HG02970 (cell line): ENCODE measurements at regions not wholly inside any gene's neighbourhood (a gene's known extent, or its start where the extent isn't known, plus 50 kb on each side); places are given as distances from the start of the nearest gene placed in this dataset.

ENCODE experiments used
- ATAC-seq: cut with Tn5 transposase; IDR thresholded peaks from one replicate; pipeline ENCODE4 v1.9.1; 2021; ENCODE audit warnings: mild to moderate bottlenecking, moderate library complexity, moderate number of reproducible peaks; ENCODE audit not compliant: unreplicated experiment, low FRiP score

DNA sequence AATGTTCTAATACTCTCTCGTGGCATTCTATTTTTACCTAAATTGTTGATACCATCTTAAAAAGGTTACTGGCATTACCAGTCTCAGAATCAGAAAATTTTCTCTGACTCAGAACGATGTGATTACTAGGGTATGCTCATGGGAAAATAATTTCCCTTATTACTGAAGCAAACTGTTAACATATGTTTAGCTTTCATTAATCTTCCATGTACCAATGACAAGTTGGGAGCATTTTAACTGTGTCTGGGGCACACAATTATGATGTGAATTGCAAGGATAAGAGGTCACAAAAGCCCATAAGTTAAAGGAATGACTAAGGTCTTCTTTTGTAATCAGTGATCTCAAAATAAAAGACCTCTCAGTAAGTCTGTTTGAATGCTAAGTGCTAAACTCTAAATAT, 1254.6 kb downstream of the PCDH18 start:
- no peak for ATAC-seq

DNA sequence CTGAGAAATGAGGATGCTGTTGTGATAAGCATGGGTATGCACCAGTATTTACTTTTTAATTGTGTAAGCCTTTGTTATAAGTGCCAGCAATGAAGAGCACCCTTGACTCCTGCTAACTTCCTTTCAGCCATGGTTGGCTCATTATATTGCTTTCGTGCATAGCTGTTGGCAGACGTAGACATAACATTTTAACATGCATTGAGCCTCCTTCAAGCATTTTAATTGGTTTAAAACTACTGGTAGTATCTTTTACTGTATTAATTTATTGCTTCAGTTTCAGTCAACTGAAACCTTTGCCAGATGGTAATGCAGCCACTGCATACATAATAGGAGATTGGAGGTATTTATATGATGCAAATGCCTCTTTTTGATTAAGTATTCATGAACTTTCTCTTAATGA, 1285.4 kb downstream of the PCDH18 start:
- ATAC-seq, result no peak

DNA sequence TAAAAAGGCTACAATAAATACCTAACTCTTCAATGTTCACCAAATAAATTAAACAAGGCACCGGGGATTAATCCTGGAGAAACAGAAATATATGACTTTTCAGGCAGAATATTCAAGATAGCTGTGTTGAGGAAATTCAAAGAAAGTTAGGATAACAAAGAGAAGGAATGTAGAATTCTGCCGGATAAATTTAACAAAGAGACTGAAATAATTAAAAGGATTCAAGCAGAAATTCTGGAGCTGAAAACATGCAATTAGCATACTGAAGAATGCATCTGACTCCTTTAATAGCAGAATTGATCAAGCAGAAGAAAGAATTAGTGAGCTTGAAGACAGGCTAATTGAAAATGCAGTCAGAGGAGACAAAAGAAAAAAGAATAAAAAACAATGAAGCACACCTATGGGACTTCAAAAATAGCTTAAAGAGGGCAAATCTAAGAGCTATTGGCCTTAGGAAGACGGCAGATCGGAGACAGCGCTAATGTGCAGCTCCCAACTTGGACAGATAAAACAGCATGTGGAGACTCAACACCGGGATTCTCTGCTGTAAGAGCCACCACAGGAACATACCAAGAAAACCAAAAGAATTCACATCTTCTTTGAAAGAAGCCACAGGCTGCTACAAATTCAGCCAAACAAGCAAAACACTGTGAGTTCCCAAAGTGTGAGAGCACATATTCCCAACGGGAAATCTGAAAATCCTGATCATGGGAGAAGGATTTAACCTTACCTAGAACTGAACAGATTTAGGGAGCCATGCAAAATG, 1290.9 kb downstream of the PCDH18 start:
- no peak for ATAC-seq

DNA sequence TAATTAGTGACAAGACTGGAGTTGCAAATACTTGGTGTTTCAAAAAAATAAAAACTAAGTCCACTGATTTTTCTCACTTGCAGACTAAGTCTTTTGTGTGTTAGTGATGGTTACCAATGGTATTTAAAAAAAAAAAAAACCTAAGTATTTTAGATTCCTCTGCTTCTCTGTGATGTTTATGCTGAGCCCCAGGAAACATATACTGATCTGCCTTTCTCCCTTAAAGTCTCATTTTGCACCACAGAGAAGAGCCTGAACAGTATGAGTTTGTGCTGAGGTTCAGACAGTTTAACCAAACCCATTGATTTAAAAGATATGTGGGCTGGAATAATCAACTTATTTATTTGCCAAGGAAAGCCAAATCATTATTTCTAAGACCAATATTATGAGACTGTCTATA, 1305.0 kb downstream of the PCDH18 start:
- ATAC-seq, result no peak

DNA sequence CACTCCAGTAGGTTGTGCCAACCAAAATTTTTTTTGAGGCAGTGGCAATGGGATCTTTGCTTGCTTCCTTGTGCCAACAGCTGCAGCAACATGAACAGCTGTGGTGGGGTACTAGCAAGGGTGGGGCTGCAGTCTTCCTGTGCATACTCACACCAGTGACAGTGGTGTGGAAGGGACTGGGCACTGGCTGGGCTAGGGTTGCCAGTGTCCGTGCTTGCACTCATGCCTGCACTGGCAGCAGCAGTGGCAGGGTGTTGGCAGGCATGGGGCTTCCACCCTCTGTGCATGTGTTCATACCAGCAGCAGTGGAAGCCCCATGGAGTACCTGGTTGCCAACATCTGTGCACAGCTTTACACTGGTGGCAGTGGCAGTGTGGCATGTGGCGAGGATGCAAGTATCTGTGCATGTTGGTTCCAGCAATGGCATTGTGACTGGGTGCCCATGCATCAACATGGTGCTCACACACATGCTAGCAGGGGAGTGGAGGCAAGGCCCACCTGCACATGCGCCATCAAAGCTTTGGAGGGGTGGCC, 1312.6 kb downstream of the PCDH18 start:
- no peak for ATAC-seq

DNA sequence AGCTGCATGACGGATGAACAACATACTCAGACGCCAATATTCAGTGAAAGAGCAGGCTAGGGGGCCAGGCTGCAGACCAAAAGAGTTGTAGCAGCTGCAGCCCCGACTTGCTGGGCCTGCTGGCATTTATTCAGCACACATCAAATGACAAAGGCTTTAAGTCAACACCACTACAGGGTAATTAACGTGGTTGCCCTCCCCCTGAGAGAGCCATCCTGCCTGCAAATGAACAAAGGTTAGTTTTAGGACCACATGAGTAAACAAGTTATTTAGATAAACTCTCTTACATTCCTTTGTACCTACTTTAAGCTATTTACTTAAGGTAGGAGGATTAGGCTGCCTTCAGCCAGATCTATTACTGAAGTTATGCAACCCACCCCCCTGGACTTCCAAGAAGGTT, 1329.1 kb downstream of the PCDH18 start:
- no peak for ATAC-seq

DNA sequence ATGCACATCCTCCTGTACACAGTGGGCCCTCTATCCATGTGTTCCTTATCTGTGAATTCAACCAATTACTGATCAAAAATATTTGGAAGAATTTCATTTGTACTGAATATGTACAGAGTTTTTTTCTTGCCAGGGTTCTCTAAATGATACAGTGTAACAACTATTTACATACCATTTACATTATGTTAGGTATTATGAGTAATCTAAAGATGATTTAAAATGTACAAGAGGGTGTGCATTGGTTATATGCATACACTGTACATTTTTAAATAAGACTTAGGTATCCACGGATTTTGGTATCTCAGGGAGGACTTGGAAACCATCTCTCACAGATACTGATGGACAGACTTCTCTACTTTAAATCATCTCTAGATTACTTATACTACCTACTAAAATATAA, 1333.9 kb downstream of the PCDH18 start:
- no peak for ATAC-seq

DNA sequence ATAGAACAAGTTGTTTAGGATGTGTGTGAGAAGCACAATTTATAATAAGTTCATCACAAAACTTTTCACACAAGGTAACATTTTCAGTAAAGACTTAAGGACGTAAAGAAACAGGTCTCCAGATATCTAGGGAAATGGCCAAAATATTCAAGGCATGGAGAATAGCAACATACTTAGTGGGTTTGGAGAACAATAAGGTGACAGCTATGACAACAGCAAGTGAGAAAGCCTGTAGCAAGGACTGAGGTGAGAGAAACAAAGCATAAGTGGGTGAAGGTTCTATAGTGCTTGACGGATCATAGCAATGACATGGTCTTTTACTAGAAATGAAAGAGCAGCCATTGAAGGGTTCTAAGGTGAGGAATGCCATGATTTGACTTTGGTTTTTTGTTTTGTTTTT, 1337.3 kb downstream of the PCDH18 start:
- ATAC-seq, result no peak

DNA sequence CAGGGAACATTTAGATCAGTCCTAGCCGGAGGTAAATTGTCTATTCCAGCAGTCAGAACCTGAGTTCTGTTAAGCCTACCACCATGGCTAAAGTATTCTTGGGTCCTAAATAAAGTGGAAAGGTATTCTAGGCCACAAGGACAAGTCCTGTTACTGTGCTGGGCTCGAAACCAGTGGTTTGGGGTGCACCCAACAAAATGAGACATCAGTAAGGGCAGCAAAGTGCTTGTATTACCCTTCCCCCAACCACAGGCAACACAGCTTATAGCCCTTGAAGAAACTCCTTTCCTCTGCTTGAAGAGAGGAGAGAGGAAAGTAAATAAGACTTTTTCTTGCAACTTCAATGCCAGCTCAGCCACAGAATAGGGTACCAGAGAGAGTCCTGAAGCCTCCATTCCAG, 1345.6 kb downstream of the PCDH18 start:
- no peak for ATAC-seq

DNA sequence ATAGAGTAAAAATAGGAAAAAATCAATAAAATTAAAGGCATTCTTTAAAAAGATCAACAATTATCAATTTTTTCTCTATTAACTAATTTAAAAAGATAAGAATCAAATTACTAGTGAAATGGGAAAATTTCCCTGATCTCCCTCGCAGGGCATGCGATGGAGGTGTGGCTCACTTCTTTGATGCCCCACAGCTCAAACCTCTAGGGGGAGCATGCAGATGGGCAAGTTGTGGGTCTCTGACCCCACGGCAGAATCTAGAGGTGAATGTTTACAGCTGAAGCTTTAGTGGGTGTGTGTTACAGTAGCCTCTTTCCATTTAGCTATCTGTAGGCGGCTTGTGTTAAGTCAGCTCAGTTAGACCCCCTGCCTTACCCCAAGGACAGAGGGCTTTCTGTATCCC, 1348.8 kb downstream of the PCDH18 start:
- ATAC-seq, result no peak

DNA sequence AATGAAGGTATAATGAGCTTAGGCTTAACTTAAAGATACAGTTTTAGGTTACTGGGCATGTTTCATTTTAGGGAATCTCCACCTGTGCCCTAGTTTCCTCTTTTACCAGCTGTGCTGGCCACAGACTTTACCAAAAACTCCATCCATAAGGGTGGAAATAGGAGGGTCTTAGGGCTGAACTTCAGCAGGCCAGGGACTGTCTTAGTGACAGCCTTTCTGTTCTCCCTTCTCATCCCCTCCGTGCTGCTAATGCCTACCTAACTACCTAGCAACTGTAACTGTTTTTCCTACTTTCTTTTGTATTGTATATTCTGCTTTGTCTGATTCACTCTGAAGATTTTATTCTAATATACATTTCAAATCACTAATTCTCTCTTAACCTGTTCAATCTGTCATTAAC, 1375.3 kb downstream of the PCDH18 start:
- ATAC-seq, result no peak

DNA sequence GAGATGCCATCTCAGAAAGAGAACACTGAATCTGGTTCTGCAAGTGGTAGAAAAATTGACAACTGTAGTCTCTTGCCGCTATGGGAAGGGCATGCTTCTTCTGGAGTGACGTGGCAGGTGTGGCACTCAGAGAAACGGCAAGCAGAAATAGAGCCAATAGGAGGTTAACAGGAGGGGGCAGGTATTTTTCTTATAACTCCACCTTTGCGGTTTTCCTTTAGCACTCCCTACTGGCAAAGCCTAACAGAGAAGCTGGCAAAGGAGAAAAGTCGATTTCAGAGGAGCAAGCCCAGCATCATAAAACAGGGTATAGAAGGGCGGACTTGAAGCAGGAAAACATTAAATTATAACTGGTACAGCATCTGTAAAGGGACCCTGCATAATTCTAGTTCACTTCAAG, 1382.2 kb downstream of the PCDH18 start:
- ATAC-seq, result no peak

DNA sequence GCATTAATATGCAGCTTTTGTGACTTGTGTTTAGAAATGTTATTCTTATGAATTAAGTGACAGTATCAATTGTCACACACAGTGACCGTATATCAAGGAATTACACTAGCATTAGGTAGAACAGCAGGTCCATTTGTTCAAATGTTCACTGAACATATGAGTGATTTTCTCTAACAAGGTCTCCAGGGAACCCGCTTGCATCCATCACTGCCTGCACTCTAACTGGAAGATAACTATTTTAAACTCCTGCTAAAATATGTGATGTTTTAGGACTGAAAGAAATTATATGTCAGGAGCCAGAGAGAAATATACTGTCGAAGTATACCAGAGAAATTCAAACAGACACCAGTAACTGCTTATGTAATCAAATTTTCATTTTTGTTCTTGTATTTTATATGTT, 1395.7 kb downstream of the PCDH18 start:
- no peak for ATAC-seq

DNA sequence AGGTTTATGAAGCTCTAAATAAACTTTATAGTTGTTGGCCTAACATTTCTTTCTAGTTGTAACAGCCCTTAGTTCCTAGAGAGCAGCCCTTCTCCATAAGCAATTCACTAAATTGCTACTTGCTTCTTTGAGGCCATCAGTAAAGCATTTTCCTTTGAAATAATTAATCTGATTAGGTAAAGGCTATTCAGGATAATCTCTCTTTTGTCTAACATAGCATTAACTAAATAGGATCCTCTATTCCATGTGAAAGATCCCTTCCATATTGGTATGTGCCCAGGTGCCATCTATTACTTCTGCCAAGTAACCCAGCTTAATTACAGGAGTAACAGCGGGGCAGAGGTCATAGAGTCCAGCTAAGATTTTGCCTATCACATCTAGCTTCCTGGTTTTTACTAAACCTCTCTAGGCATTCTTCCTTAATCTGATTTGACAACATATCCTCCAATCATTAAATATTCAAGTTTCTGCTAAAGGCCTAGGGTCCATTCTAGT, 1408.0 kb downstream of the PCDH18 start:
- no peak for ATAC-seq

DNA sequence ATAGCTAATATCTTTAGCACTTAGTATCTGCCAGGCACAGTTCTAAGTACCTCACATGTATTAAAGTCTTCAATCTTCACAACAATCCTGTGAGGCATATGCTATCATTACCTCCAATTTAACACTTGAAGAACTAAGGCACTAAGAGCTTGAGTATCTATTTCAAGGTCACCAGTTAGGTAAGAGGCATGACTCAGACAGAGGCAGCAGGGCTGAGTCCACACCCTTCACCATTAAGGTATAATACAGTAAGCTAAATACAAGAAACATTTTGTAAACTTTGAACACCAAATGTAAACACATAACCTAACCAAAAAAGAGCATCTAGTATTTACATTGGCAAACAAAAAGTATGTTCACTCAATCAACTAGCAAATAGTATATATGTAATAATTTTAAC, 1410.9 kb downstream of the PCDH18 start:
- ATAC-seq, result no peak

DNA sequence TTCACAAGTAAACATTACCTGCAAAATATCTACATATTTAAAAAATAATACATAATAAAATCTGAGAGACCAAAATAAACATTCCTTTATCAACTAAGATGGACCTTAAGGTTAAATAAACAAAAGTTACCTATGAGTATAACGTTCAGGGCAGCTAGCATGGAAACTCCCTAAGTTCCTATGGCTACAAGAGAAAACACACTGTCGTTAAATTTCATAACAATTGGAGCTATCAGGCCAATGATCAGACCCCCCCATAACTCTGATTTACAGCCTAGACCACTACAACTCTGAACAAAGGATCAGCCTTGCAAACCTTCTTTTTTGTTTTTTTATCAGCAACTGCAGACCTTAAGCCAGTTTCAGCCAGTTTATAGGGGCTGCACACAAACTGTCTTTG, 1418.4 kb downstream of the PCDH18 start:
- no peak for ATAC-seq

DNA sequence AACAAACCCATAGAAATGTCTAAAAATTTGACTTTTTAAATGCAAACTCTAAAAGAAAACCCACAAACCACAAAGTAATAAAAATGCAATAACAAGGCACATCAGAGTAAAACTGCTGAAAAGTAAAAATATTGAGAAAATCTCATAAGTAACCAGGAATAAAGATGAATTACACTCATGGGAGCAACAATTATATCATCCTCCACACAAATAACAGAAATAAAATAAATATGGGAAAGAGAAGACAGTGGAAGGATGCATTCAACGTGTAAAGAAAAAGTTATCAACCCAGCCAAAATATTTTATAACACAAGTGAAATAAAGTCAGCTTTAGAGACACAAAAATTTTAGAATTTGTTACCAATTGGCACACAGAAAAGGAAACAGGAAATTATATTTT, 1420.2 kb downstream of the PCDH18 start:
- ATAC-seq, result no peak

DNA sequence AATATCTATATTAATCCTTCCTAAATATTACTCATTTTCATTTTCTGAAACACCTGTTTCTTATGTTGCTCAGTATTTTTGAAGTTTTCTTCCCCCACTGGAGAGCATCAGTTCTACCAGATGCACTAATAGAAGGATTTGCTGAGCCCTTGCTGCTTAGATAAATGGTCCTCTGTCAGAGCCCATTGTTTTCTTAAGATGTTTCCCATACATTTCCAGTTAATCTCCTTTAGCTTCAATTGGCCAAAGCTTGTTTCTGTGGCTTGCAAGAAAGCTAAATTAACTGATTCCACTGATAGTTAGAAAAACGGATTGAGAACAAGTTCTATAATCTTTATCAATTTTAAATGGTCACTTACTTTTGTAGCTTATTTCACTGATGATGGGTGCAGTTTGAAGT, 1425.5 kb downstream of the PCDH18 start:
- ATAC-seq, result no peak

DNA sequence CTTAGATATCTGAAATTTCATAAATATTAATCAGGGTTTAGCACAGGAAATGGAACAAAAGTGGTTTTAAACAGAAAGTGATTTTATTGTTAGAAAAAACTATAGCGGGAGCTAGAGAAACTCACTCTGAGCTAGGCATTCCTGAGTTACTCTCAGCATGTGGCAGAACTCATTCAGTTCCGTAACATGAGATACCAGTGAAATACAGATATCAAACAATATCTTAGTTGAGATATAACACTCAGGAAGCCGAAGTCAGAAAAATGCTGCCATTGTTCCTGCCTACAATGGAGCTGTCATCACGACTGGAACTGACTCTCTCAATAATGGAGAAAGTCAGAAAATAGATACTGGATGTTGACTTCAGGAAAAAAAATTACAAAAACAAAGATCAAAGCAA, 1428.7 kb downstream of the PCDH18 start:
- no peak for ATAC-seq

DNA sequence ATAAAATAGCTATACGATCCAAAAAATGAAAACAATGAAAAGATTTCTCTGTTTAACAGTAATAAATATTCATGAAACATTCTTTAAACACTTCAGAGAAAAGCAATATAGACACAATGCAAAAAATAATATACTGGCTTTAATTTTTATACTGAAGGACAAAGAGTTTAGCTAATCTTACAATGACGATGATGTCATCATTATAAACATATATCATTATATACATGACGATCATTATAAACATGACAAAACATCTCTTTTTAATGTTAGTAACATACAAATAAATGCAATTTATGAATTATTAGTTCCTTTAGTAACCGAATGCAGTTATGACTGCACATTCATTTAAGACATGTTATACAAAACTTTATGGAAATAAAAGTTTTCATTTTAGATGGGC, 1434.6 kb downstream of the PCDH18 start:
- no peak for ATAC-seq

DNA sequence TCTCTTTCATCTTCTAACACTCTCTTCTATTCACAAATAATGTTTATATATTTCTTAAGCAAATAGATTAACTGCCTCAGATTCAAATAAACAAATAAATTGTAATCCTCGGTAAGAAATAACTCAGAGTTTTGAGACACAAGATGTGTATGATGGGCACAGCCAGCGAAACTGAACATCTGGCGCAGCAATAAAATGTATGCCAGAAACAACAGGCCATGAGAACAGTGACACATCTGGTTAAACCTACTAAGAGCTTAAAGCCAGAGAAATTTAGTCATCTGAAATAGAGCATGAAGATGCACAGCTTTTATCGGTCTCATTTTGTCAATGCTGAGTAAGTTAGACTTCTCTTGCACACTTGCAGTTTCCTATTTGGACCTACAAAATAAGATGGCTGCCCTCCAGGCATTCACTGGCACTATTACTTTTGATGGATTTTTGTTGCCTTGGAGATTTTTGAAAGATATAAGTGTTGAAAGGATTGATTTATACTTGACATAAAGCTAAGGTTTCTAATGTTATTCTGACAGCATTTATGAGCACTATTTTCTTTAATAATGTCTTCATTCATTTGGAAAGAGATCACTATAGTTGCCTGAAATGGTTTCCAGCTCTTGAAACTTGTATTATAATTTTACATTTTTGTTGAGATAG, 1444.0 kb downstream of the PCDH18 start:
- ATAC-seq, result no peak

DNA sequence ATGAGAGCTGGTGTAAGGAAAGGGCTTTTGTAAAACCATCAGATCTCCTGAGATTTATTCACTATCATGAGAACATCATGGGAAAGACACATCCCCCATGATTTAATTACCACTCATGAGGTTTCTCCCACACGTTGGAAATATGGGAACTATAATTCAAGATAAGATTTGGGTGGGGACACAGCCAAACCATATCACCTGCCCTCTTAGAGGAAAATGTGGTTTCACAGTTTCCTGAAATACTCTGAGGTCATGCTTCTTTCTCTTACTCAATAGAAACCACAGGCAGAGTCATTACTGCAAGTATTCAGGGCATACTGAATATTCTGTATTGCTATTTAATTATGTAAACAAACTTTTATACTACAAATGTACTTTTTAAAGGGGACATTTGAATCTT, 1453.3 kb downstream of the PCDH18 start:
- ATAC-seq, result no peak
